ENCODE measurements at regions not wholly inside any gene's neighbourhood (a gene's known extent, or its start where the extent isn't known, plus 50 kb on each side); places are given as distances from the start of the nearest gene placed in this dataset.
A peak's percentile ranks its signal among the peaks of the same experiment; 100 is the strongest.

GRCh38 chr20:24402188-24402587 lies 67.2 kb upstream of the SYNDIG1 start:
- Histone ChIP-seq H3K4me3 (ENCODE audit: low read depth in 1 of 3, low read length in 3 of 3) (no peak overlapping the region), H3K9me3 (ENCODE audit: control insufficient read depth in 4 of 4, low read length in 3 of 4) (no peaks in the 10 kb centered on the region), H3K36me3 (ENCODE audit: control insufficient read depth in 4 of 4, insufficient read depth in 3 of 4, low read depth in 1 of 4, low read length in 3 of 4) (no peaks in the 10 kb centered on the region), H3K27me3 (ENCODE audit: control insufficient read depth in 4 of 4, insufficient read depth in 4 of 4, low read length in 3 of 4) (no peaks in the 10 kb centered on the region), H3K27ac (ENCODE audit: low read depth in 1 of 2, low read length in 2 of 2) (no peak overlapping the region), H3K9ac (ENCODE audit: low read depth in 1 of 2, low read length in 2 of 2) (no peak overlapping the region), H3K4me1 (ENCODE audit: control insufficient read depth in 4 of 4, insufficient read depth in 4 of 4, low read length in 3 of 4) (no peaks in the 10 kb centered on the region)
- TF ChIP-seq JUND (IDR thresholded peaks at IDR 0.05) (no peak), HNF4A (conservative IDR thresholded peaks at IDR 0.05) (no peak), FOXA2 (IDR thresholded peaks at IDR 0.05) (no peak)
- peak; percentile 13 for DNase-seq (ENCODE audit: low spot score)
- 51% methylated on average over 2 of the region's 2 CpGs for WGBS

DNA sequence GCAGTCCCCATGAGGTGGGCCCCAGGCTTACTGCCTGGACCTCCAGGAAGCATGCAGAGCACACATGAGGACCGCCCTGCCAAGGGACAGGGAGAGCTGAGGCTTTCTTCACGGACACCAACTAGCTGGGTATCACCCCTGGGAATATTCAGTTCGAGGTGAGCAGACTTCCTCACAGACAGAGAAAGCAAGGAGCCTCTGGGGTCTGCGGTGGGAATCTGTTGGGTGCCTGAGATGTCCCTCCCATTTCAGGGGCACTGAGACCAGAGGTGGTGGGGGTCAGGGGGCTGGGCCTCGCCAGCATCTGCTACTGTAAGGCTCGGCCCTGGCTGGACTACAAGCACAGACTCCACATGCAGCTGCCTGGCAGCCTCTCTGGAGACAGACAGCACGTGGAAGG lies 74.3 kb upstream of the SYNDIG1 start:
- no peak for TF ChIP-seq EGR1 (IDR thresholded peaks at IDR 0.05; ENCODE audit: low read depth in 2 of 2)
- TF ChIP-seq FOXA1 (IDR thresholded peaks at IDR 0.05) = no peak
- TF ChIP-seq, protein P1, sequence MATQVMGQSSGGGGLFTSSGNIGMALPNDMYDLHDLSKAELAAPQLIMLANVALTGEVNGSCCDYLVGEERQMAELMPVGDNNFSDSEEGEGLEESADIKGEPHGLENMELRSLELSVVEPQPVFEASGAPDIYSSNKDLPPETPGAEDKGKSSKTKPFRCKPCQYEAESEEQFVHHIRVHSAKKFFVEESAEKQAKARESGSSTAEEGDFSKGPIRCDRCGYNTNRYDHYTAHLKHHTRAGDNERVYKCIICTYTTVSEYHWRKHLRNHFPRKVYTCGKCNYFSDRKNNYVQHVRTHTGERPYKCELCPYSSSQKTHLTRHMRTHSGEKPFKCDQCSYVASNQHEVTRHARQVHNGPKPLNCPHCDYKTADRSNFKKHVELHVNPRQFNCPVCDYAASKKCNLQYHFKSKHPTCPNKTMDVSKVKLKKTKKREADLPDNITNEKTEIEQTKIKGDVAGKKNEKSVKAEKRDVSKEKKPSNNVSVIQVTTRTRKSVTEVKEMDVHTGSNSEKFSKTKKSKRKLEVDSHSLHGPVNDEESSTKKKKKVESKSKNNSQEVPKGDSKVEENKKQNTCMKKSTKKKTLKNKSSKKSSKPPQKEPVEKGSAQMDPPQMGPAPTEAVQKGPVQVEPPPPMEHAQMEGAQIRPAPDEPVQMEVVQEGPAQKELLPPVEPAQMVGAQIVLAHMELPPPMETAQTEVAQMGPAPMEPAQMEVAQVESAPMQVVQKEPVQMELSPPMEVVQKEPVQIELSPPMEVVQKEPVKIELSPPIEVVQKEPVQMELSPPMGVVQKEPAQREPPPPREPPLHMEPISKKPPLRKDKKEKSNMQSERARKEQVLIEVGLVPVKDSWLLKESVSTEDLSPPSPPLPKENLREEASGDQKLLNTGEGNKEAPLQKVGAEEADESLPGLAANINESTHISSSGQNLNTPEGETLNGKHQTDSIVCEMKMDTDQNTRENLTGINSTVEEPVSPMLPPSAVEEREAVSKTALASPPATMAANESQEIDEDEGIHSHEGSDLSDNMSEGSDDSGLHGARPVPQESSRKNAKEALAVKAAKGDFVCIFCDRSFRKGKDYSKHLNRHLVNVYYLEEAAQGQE (IDR thresholded peaks at IDR 0.05) = no peak
- H3K9me3 ChIP-seq (ENCODE audit: control insufficient read depth in 4 of 4, low read length in 3 of 4) = no peaks in the 10 kb centered on the region
- H3K36me3 ChIP-seq (ENCODE audit: control insufficient read depth in 4 of 4, insufficient read depth in 3 of 4, low read depth in 1 of 4, low read length in 3 of 4) = no peaks in the 10 kb centered on the region
- 75% methylated on average over 7 of the region's 7 CpGs for WGBS
- no peak overlapping the region for H3K4me3 ChIP-seq (ENCODE audit: low read depth in 1 of 3, low read length in 3 of 3)
- H3K27me3 ChIP-seq (ENCODE audit: control insufficient read depth in 4 of 4, insufficient read depth in 4 of 4, low read length in 3 of 4) = peaks cover 0 to 9% (median 3%) of the 10 kb centered on the region in 4 donors
- H3K27ac ChIP-seq (ENCODE audit: low read depth in 1 of 2, low read length in 2 of 2) = no peak overlapping the region
- H3K9ac ChIP-seq (ENCODE audit: low read depth in 1 of 2, low read length in 2 of 2) = no peak overlapping the region
- H3K4me1 ChIP-seq (ENCODE audit: control insufficient read depth in 4 of 4, insufficient read depth in 4 of 4, low read length in 3 of 4) = no peaks in the 10 kb centered on the region
- DNase-seq (ENCODE audit: low spot score) = peak; percentile 16

DNA sequence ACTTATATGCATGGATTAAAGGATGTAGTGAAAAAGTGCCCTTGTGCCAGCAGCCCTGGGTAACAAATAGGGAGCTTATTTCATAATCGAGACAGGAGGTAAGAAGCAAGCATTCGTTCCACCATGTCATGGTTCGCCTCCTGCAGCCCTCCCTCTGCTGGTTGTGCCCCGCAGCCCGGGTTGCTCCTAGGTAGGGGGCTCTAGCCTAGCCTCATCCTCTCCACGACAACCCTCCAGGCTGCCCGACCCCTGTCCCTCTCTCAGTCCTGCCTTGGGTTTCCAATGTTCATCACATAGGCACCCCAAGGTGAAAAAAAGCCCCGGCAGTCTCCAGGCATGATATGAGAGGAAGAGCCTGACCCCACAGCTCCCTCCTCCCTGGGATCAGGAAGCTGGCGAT lies 75.5 kb upstream of the SYNDIG1 start:
- Histone ChIP-seq H3K4me3 (ENCODE audit: low read depth in 1 of 3, low read length in 3 of 3) (no peak overlapping the region), H3K4me1 (ENCODE audit: control insufficient read depth in 4 of 4, insufficient read depth in 4 of 4, low read length in 3 of 4) (no peaks in the 10 kb centered on the region), H3K9ac (ENCODE audit: low read depth in 1 of 2, low read length in 2 of 2) (no peak overlapping the region), H3K36me3 (ENCODE audit: control insufficient read depth in 4 of 4, insufficient read depth in 3 of 4, low read depth in 1 of 4, low read length in 3 of 4) (no peaks in the 10 kb centered on the region), H3K9me3 (ENCODE audit: control insufficient read depth in 4 of 4, low read length in 3 of 4) (no peaks in the 10 kb centered on the region), H3K27ac (ENCODE audit: low read depth in 1 of 2, low read length in 2 of 2) (no peak overlapping the region), H3K27me3 (ENCODE audit: control insufficient read depth in 4 of 4, insufficient read depth in 4 of 4, low read length in 3 of 4) (peaks cover 0 to 9% (median 3%) of the 10 kb centered on the region in 4 donors)
- 64% methylated on average over 9 of the region's 9 CpGs for WGBS
- TF ChIP-seq EGR1 (IDR thresholded peaks at IDR 0.05; ENCODE audit: low read depth in 2 of 2) = no peak
- no peak for TF ChIP-seq RAD21 (IDR thresholded peaks at IDR 0.05)
- TF ChIP-seq, protein P2, sequence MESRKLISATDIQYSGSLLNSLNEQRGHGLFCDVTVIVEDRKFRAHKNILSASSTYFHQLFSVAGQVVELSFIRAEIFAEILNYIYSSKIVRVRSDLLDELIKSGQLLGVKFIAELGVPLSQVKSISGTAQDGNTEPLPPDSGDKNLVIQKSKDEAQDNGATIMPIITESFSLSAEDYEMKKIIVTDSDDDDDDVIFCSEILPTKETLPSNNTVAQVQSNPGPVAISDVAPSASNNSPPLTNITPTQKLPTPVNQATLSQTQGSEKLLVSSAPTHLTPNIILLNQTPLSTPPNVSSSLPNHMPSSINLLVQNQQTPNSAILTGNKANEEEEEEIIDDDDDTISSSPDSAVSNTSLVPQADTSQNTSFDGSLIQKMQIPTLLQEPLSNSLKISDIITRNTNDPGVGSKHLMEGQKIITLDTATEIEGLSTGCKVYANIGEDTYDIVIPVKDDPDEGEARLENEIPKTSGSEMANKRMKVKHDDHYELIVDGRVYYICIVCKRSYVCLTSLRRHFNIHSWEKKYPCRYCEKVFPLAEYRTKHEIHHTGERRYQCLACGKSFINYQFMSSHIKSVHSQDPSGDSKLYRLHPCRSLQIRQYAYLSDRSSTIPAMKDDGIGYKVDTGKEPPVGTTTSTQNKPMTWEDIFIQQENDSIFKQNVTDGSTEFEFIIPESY (IDR thresholded peaks at IDR 0.05) = no peak
- no peak for TF ChIP-seq NR2F2 (IDR thresholded peaks at IDR 0.05)
- TF ChIP-seq FOXA2 (IDR thresholded peaks at IDR 0.05) = no peak
- no peak for TF ChIP-seq HNF4A (conservative IDR thresholded peaks at IDR 0.05)
- DNase-seq (ENCODE audit: low spot score) = peak; percentile 8
